Lower leg skin (tissue), 3 donors: ENCODE measurements at regions not wholly inside any gene's neighbourhood (a gene's known extent, or its start where the extent isn't known, plus 50 kb on each side); places are given as distances from the start of the nearest gene placed in this dataset.

ENCODE experiments used
- POLR2A ChIP-seq, 2 donors: fragments of 450-650 bp; IDR thresholded peaks; one replicate each; pipeline ENCODE4 v1.6.1; 2016 to 2017; ENCODE audit warnings: antibody characterized with exemption in 2 of 2, mild to moderate bottlenecking in 1 of 2, moderate library complexity in 1 of 2
- TF ChIP-seq, protein P1 (sequence below), 3 donors: fragments of 450-650 bp; IDR thresholded peaks; one replicate each; pipeline ENCODE4 v1.5.1; 2016; ENCODE audit warnings: antibody characterized with exemption in 3 of 3, mild to moderate bottlenecking in 3 of 3, moderate library complexity in 2 of 3

- TF ChIP-seq, protein P1, sequence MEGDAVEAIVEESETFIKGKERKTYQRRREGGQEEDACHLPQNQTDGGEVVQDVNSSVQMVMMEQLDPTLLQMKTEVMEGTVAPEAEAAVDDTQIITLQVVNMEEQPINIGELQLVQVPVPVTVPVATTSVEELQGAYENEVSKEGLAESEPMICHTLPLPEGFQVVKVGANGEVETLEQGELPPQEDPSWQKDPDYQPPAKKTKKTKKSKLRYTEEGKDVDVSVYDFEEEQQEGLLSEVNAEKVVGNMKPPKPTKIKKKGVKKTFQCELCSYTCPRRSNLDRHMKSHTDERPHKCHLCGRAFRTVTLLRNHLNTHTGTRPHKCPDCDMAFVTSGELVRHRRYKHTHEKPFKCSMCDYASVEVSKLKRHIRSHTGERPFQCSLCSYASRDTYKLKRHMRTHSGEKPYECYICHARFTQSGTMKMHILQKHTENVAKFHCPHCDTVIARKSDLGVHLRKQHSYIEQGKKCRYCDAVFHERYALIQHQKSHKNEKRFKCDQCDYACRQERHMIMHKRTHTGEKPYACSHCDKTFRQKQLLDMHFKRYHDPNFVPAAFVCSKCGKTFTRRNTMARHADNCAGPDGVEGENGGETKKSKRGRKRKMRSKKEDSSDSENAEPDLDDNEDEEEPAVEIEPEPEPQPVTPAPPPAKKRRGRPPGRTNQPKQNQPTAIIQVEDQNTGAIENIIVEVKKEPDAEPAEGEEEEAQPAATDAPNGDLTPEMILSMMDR (IDR thresholded peaks at IDR 0.05), result no peak
- TF ChIP-seq POLR2A (IDR thresholded peaks at IDR 0.05), result no peak
These were observed 73.4 kb downstream of the ZFP36L2 start for GRCh38 chr2:43152741-43153647.
